Left kidney (tissue), 1 donor: ENCODE measurements at regions not wholly inside any gene's neighbourhood (a gene's known extent, or its start where the extent isn't known, plus 50 kb on each side); places are given as distances from the start of the nearest gene placed in this dataset.

Experiments
- DNase-seq: peaks from one replicate; pipeline ENCODE4 v3.0.0-alpha.2; 2013

- DNase-seq = no peak
These were observed 194.9 kb upstream of the CDH5 start for GRCh38 chr16:66171578-66171977.

- no peak for DNase-seq
These were observed 195.5 kb upstream of the CDH5 start for GRCh38 chr16:66170989-66171388.

GRCh38 chr16:66169817-66170216, 196.7 kb upstream of the CDH5 start:
- DNase-seq = no peak

- DNase-seq = no peak
These were observed 197.7 kb upstream of the CDH5 start for GRCh38 chr16:66168777-66169176.

GRCh38 chr16:66167564-66168291, 198.8 kb upstream of the CDH5 start:
- DNase-seq = no peak

- DNase-seq = no peak
These were observed 200.0 kb upstream of the CDH5 start for GRCh38 chr16:66166490-66166889.

- DNase-seq = no peak
These were observed 200.6 kb upstream of the CDH5 start for GRCh38 chr16:66165879-66166278.

- DNase-seq = no peak
These were observed 201.8 kb upstream of the CDH5 start for GRCh38 chr16:66164581-66165247.

GRCh38 chr16:66162821-66163220, 203.7 kb upstream of the CDH5 start:
- no peak for DNase-seq

GRCh38 chr16:66161942-66162341, 204.5 kb upstream of the CDH5 start:
- DNase-seq = no peak

GRCh38 chr16:66161269-66161668, 205.2 kb upstream of the CDH5 start:
- no peak for DNase-seq

GRCh38 chr16:66159987-66160386, 206.5 kb upstream of the CDH5 start:
- DNase-seq = no peak

GRCh38 chr16:66156538-66156937, 210.0 kb upstream of the CDH5 start:
- no peak for DNase-seq

GRCh38 chr16:66155933-66156332, 210.6 kb upstream of the CDH5 start:
- DNase-seq = no peak

- DNase-seq = no peak
These were observed 211.7 kb upstream of the CDH5 start for GRCh38 chr16:66154801-66155200.

- no peak for DNase-seq
These were observed 213.6 kb upstream of the CDH5 start for GRCh38 chr16:66152823-66153393.

- DNase-seq = no peak
These were observed 214.3 kb upstream of the CDH5 start for GRCh38 chr16:66152181-66152580.

GRCh38 chr16:66150698-66151482, 215.6 kb upstream of the CDH5 start:
- DNase-seq = no peak

- no peak for DNase-seq
These were observed 219.2 kb upstream of the CDH5 start for GRCh38 chr16:66147291-66147690.

GRCh38 chr16:66146798-66147197, 219.7 kb upstream of the CDH5 start:
- DNase-seq = no peak

- DNase-seq = no peak
These were observed 221.8 kb upstream of the CDH5 start for GRCh38 chr16:66144641-66145040.

GRCh38 chr16:66143415-66143814, 223.1 kb upstream of the CDH5 start:
- DNase-seq = no peak

GRCh38 chr16:66141885-66142284, 224.6 kb upstream of the CDH5 start:
- no peak for DNase-seq
